H1 (cell line): ENCODE measurements at regions not wholly inside any gene's neighbourhood (a gene's known extent, or its start where the extent isn't known, plus 50 kb on each side); places are given as distances from the start of the nearest gene placed in this dataset.

ENCODE experiments used
- CTCF ChIA-PET: fragments of 300-600 bp; sonication (Branson Sonifier 250); formaldehyde crosslinking; loops from one replicate; lab custom pipeline; 2021; ENCODE audit not compliant: partially characterized antibody; lab: Charles Lee
- POLR2A ChIA-PET: fragments of 300-600 bp; sonication (Branson Sonifier 250); formaldehyde crosslinking; loops from one replicate; lab custom pipeline; 2021; ENCODE audit warnings: inconsistent platforms; ENCODE audit not compliant: partially characterized antibody; lab: Charles Lee
- DNase-seq, 2 experiments: peaks; one replicate each; pipeline versions ENCODE4 v3.0.0 to v3.0.0-alpha.2; 2010 to 2022; ENCODE audit warnings: low spot score in 2 of 2, low read depth in 1 of 2, mixed read lengths in 1 of 2
- FAIRE-seq: peaks from 2 replicates; lab custom pipeline; 2011; peaks lifted over from hg19 to GRCh38; lab: Jason Lieb, UNC
- H2AFZ ChIP-seq: 2 replicates; pipeline ENCODE4 v1.8.1; 2012; ENCODE audit warnings: low read length, inconsistent platforms
- H2AK5ac ChIP-seq: 2 replicates; pipeline ENCODE4 v1.6.1; 2013; ENCODE audit warnings: low read depth, low read length
- H2BK120ac ChIP-seq: replicated peaks from 2 replicates; pipeline ENCODE3; 2013; ENCODE audit warnings: low read depth, low read length, inconsistent platforms
- H2BK12ac ChIP-seq: 2 replicates; pipeline ENCODE4 v1.6.1; 2013; ENCODE audit warnings: low read depth, low read length
- H2BK15ac ChIP-seq: 2 replicates; pipeline ENCODE4 v1.6.1; 2013; ENCODE audit warnings: low read length
- H2BK20ac ChIP-seq: 2 replicates; pipeline ENCODE4 v1.6.1; 2013; ENCODE audit warnings: low read length
- H2BK5ac ChIP-seq: 2 replicates; pipeline ENCODE4 v1.6.1; 2013; ENCODE audit warnings: low read depth, low read length
- H3K14ac ChIP-seq: 2 replicates; pipeline ENCODE4 v1.6.1; 2013; ENCODE audit warnings: inconsistent platforms; ENCODE audit not compliant: insufficient read length
- H3K18ac ChIP-seq: 2 replicates; pipeline ENCODE4 v1.6.1; 2013; ENCODE audit warnings: low read length; ENCODE audit errors: extremely low read depth
- H3K23ac ChIP-seq: 2 replicates; pipeline ENCODE4 v1.6.1; 2013; ENCODE audit warnings: inconsistent platforms; ENCODE audit not compliant: insufficient read length
- H3K23me2 ChIP-seq: 2 replicates; pipeline ENCODE4 v1.6.1; 2013; ENCODE audit warnings: low read depth, low read length
- H3K27ac ChIP-seq: 2 replicates; pipeline ENCODE4 v1.6.1; 2011; ENCODE audit warnings: low read depth, low read length, inconsistent platforms
- H3K27me3 ChIP-seq, 4 experiments: replicated peaks in 1 of 4; 1 replicate in 1 of 4; 2 replicates in 3 of 4; pipeline versions ENCODE4 v1.6.1 to v1.8.1; 2011 to 2013; ENCODE audit warnings: low read length in 3 of 4, mild to moderate bottlenecking in 3 of 4, inconsistent platforms in 2 of 4, mixed read lengths in 2 of 4, moderate library complexity in 1 of 4; ENCODE audit not compliant: control insufficient read depth in 3 of 4, insufficient read depth in 3 of 4; ENCODE audit errors: extremely low read depth in 1 of 4
- H3K36me3 ChIP-seq, 4 experiments: 2 replicates each; pipeline versions ENCODE4 v1.6.1 to v1.8.1; 2011 to 2013; ENCODE audit warnings: mild to moderate bottlenecking in 4 of 4, low read length in 3 of 4, moderate library complexity in 2 of 4, control low read depth in 1 of 4, inconsistent platforms in 1 of 4; ENCODE audit not compliant: insufficient read depth in 4 of 4, control insufficient read depth in 2 of 4
- H3K4ac ChIP-seq: replicated peaks from 2 replicates; pipeline ENCODE3; 2013; ENCODE audit warnings: low read length, low read depth, mixed read lengths, inconsistent platforms; ENCODE audit not compliant: insufficient read length
- H3K4me1 ChIP-seq, 4 experiments: replicated peaks in 1 of 4; 1 replicate in 1 of 4; 2 replicates in 3 of 4; pipeline versions ENCODE4 v1.6.1 to v1.8.1; 2011 to 2013; ENCODE audit warnings: low read length in 3 of 4, inconsistent platforms in 2 of 4, mixed read lengths in 1 of 4; ENCODE audit not compliant: insufficient read depth in 4 of 4, control insufficient read depth in 3 of 4
- H3K4me2 ChIP-seq, 2 experiments: 2 replicates each; pipeline versions ENCODE4 v1.6.1 to v1.8.1; 2011 to 2013; ENCODE audit warnings: low read depth in 2 of 2, low read length in 2 of 2, control low read depth in 1 of 2, inconsistent platforms in 1 of 2, mild to moderate bottlenecking in 1 of 2; ENCODE audit not compliant: insufficient read depth in 1 of 2
- H3K4me3 ChIP-seq, 4 experiments: fragments of 200-600, 300-600 bp in 1 of 4; sonication (generic), shearing (Covaris generic), sonication (Bioruptor Twin) in 1 of 4; 2 replicates each; pipeline versions ENCODE4 v1.5.1 to v1.8.1; 2011 to 2016; ENCODE audit warnings: low read length in 4 of 4, low read depth in 3 of 4, control low read depth in 2 of 4, inconsistent platforms in 2 of 4, mild to moderate bottlenecking in 2 of 4, mixed read lengths in 1 of 4, moderate library complexity in 1 of 4; ENCODE audit not compliant: insufficient read depth in 2 of 4; ENCODE audit errors: extremely low read depth in 1 of 4
- H3K56ac ChIP-seq: replicated peaks from 2 replicates; pipeline ENCODE3; 2013; ENCODE audit warnings: low read depth, mild to moderate bottlenecking, mixed read lengths, low read length, inconsistent platforms; ENCODE audit not compliant: insufficient read length
- H3K79me1 ChIP-seq: 2 replicates; pipeline ENCODE4 v1.6.1; 2013; ENCODE audit warnings: low read depth, low read length, control low read depth
- H3K79me2 ChIP-seq, 2 experiments: 2 replicates each; pipeline versions ENCODE4 v1.6.1 to v1.8.1; 2012 to 2013; ENCODE audit warnings: low read length in 2 of 2, mild to moderate bottlenecking in 2 of 2, inconsistent platforms in 1 of 2; ENCODE audit not compliant: insufficient read depth in 2 of 2, control insufficient read depth in 1 of 2
- H3K9ac ChIP-seq, 4 experiments: replicated peaks in 1 of 4; 1 replicate in 1 of 4; 2 replicates in 3 of 4; pipeline versions ENCODE4 v1.6.1 to v1.8.1; 2011 to 2013; ENCODE audit warnings: low read depth in 3 of 4, low read length in 3 of 4, control low read depth in 2 of 4, mild to moderate bottlenecking in 2 of 4, moderate library complexity in 2 of 4, inconsistent platforms in 1 of 4; ENCODE audit errors: extremely low read depth in 1 of 4
- H3K9me3 ChIP-seq, 2 experiments: 2 replicates each; pipeline versions ENCODE4 v1.6.1 to v1.8.1; 2012 to 2013; ENCODE audit warnings: mild to moderate bottlenecking in 2 of 2, moderate library complexity in 2 of 2, control low read depth in 1 of 2, inconsistent platforms in 1 of 2, low read depth in 1 of 2, low read length in 1 of 2, mixed read lengths in 1 of 2; ENCODE audit not compliant: insufficient read depth in 2 of 2
- H4K20me1 ChIP-seq, 2 experiments: replicated peaks in 1 of 2; 2 replicates each; pipeline versions ENCODE3 to v1.8.1; 2011 to 2013; ENCODE audit warnings: inconsistent platforms in 2 of 2, low read length in 2 of 2, mild to moderate bottlenecking in 1 of 2; ENCODE audit not compliant: insufficient read depth in 2 of 2, control insufficient read depth in 1 of 2
- H4K5ac ChIP-seq: 2 replicates; pipeline ENCODE4 v1.6.1; 2013; ENCODE audit warnings: low read length, low read depth, mixed read lengths, inconsistent platforms; ENCODE audit not compliant: insufficient read length
- H4K8ac ChIP-seq: 2 replicates; pipeline ENCODE4 v1.8.0; 2013; ENCODE audit warnings: mild to moderate bottlenecking, moderate library complexity, low read length, inconsistent platforms; ENCODE audit not compliant: insufficient read depth; ENCODE audit errors: extremely low read depth
- H4K91ac ChIP-seq: replicated peaks from 2 replicates; pipeline ENCODE3; 2013; ENCODE audit warnings: low read length, mixed read lengths, inconsistent platforms; ENCODE audit not compliant: insufficient read length
- BACH1 ChIP-seq: IDR thresholded peaks from 2 replicates; pipeline ENCODE4 v1.6.1; 2012; ENCODE audit warnings: low read length, improper control_type of control experiment
- GABPA ChIP-seq: IDR thresholded peaks from 2 replicates; pipeline ENCODE4 v1.6.1; 2011; ENCODE audit warnings: mild to moderate bottlenecking, low read length, moderate library complexity, borderline replicate concordance; ENCODE audit not compliant: insufficient read depth
- GTF2F1 ChIP-seq: IDR thresholded peaks from 2 replicates; pipeline ENCODE4 v1.6.1; 2012; ENCODE audit warnings: low read depth, low read length, improper control_type of control experiment, borderline replicate concordance
- HDAC2 ChIP-seq, 2 experiments: fragments of 300-600 bp in 1 of 2; sonication (generic) in 1 of 2; IDR thresholded peaks; 2 replicates each; pipeline ENCODE4 v1.6.1; 2011 to 2012; ENCODE audit warnings: low read depth in 2 of 2, low read length in 2 of 2, mild to moderate bottlenecking in 2 of 2, moderate library complexity in 2 of 2, borderline replicate concordance in 1 of 2, inconsistent platforms in 1 of 2
- JUN ChIP-seq: IDR thresholded peaks from 2 replicates; pipeline ENCODE4 v1.6.1; 2011; ENCODE audit warnings: low read depth, mild to moderate bottlenecking, improper control_type of control experiment, low read length
- JUND ChIP-seq: IDR thresholded peaks from 2 replicates; pipeline ENCODE4 v1.6.1; 2011; ENCODE audit warnings: mild to moderate bottlenecking, improper control_type of control experiment, low read length
- KDM5A ChIP-seq: fragments of 200-600 bp; IDR thresholded peaks from 2 replicates; pipeline ENCODE4 v1.7.1; 2012; ENCODE audit warnings: mild to moderate bottlenecking, low read length, inconsistent platforms, mixed read lengths
- SIX5 ChIP-seq: IDR thresholded peaks from 2 replicates; pipeline ENCODE4 v1.6.1; 2011; ENCODE audit warnings: mild to moderate bottlenecking, low read depth, low read length
- SP4 ChIP-seq: IDR thresholded peaks from 2 replicates; pipeline ENCODE4 v1.6.1; 2012; ENCODE audit warnings: low read length, inconsistent platforms
- TCF12 ChIP-seq: IDR thresholded peaks from 2 replicates; pipeline ENCODE4 v1.6.1; 2011; ENCODE audit warnings: low read depth, mild to moderate bottlenecking, low read length
- ZNF274 ChIP-seq: IDR thresholded peaks from 2 replicates; pipeline ENCODE4 v1.7.0; 2012; ENCODE audit warnings: low read length, borderline replicate concordance; ENCODE audit errors: extremely low read depth
- WGBS, 2 experiments: shearing (Covaris generic) in 1 of 2; methylation state at CpG; one replicate each; pipeline versions ENCODE4 v1.1.6 to v1.1.7; 2013 to 2015; ENCODE audit warnings: low lambda C conversion rate in 2 of 2, mixed read lengths in 2 of 2, inconsistent platforms in 1 of 2, low coverage in 1 of 2, missing lambda C conversion rate in 1 of 2; ENCODE audit not compliant: insufficient replicate concordance in 2 of 2, insufficient coverage in 1 of 2, insufficient read length in 1 of 2; ENCODE audit errors: extremely low coverage in 1 of 2, missing lambda C conversion rate in 1 of 2; 5-methylcytosine and 5-hydroxymethylcytosine counted together
- TF ChIP-seq, protein P1 (sequence below), 3 experiments: IDR thresholded peaks; 1 replicate in 2 of 3; 2 replicates in 1 of 3; pipeline versions ENCODE4 v1.5.1 to v1.6.1; 2011; ENCODE audit warnings: low read length in 3 of 3, mild to moderate bottlenecking in 3 of 3, inconsistent platforms in 2 of 3, low read depth in 1 of 3, moderate library complexity in 1 of 3; ENCODE audit not compliant: insufficient read depth in 1 of 3; ENCODE audit errors: control extremely low read depth in 1 of 3

GRCh38 chr1:5513179-5513578, 479.0 kb downstream of the NPHP4 start:
- Histone ChIP-seq H3K9me3 (no peaks in the 10 kb centered on the region), H3K56ac (no peak overlapping the region), H2BK20ac (no peak overlapping the region), H3K4me3 (no peak overlapping the region), H3K79me2 (no peaks in the 10 kb centered on the region), H2BK5ac (no peak overlapping the region), H4K8ac (no peak overlapping the region), H3K79me1 (no peaks in the 10 kb centered on the region), H3K4ac (no peak overlapping the region), H3K23ac (no peak overlapping the region), H3K4me1 (0 out of 7 replicates have a peak, but pooled peaks cover 0 to 2% (median 0%) of the 10 kb centered on the region in 4 experiments), H3K27ac (no peak overlapping the region), H2AK5ac (no peak overlapping the region), H2AFZ (no peak overlapping the region), H3K14ac (no peak overlapping the region), H4K5ac (no peak overlapping the region), H3K9ac (no peak overlapping the region), H2BK15ac (no peak overlapping the region), H4K91ac (no peak overlapping the region), H3K27me3 (no peaks in the 10 kb centered on the region), H3K4me2 (no peak overlapping the region), H3K23me2 (no peaks in the 10 kb centered on the region), H4K20me1 (no peaks in the 10 kb centered on the region), H3K18ac (no peak overlapping the region), H2BK120ac (no peak overlapping the region), H3K36me3 (no peaks in the 10 kb centered on the region), H2BK12ac (no peak overlapping the region)
- 88% methylated on average over 9 of the region's 9 CpGs; no CpG with 5 or more reads in 1 of the 2 experiments for WGBS, 2 experiments
- POLR2A ChIA-PET = no interaction called here
- DNase-seq (no peak), FAIRE-seq (no peak)
- CTCF ChIA-PET = interaction anchor here (0.6 to 5.8 kb wide), 12 partner anchors 10 to 631 kb away, joined by 3 to 47 read pairs (median 3); no protein-coding TSS in a partner anchor
- TF ChIP-seq, protein P1, sequence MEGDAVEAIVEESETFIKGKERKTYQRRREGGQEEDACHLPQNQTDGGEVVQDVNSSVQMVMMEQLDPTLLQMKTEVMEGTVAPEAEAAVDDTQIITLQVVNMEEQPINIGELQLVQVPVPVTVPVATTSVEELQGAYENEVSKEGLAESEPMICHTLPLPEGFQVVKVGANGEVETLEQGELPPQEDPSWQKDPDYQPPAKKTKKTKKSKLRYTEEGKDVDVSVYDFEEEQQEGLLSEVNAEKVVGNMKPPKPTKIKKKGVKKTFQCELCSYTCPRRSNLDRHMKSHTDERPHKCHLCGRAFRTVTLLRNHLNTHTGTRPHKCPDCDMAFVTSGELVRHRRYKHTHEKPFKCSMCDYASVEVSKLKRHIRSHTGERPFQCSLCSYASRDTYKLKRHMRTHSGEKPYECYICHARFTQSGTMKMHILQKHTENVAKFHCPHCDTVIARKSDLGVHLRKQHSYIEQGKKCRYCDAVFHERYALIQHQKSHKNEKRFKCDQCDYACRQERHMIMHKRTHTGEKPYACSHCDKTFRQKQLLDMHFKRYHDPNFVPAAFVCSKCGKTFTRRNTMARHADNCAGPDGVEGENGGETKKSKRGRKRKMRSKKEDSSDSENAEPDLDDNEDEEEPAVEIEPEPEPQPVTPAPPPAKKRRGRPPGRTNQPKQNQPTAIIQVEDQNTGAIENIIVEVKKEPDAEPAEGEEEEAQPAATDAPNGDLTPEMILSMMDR (IDR thresholded peaks at IDR 0.05; ENCODE audit: control extremely low read depth in 1 of 3, insufficient read depth in 1 of 3, low read depth in 1 of 3, low read length in 3 of 3) = no peak
- TF ChIP-seq KDM5A = no peak
- no peak for TF ChIP-seq BACH1
- no peak for TF ChIP-seq JUND
- no peak for TF ChIP-seq ZNF274
- no peak for TF ChIP-seq GABPA
- no peak for TF ChIP-seq TCF12
- TF ChIP-seq SP4 = no peak
- TF ChIP-seq HDAC2 (IDR thresholded peaks at IDR 0.05; ENCODE audit: borderline replicate concordance in 1 of 2, low read depth in 2 of 2, low read length in 2 of 2) = no peak
- TF ChIP-seq JUN = no peak
- TF ChIP-seq GTF2F1 = no peak
- TF ChIP-seq SIX5 = no peak
